Liver (tissue), 8 donors: ENCODE measurements at regions not wholly inside any gene's neighbourhood (a gene's known extent, or its start where the extent isn't known, plus 50 kb on each side); places are given as distances from the start of the nearest gene placed in this dataset.

Source experiments
- DNase-seq: peaks from one replicate; pipeline ENCODE4 v3.0.0-alpha.2; 2017; ENCODE audit warnings: low spot score
- H3K27ac ChIP-seq, 2 donors: one replicate each; pipeline ENCODE4 v1.7.0; 2013; ENCODE audit warnings: inconsistent platforms in 2 of 2, low read length in 2 of 2, control low read depth in 1 of 2, low read depth in 1 of 2, mild to moderate bottlenecking in 1 of 2
- H3K27me3 ChIP-seq, 4 donors: one replicate each; pipeline versions ENCODE4 v1.6.1 to v1.7.0; 2013; ENCODE audit warnings: low read length in 3 of 4, inconsistent platforms in 1 of 4, mild to moderate bottlenecking in 1 of 4, moderate library complexity in 1 of 4; ENCODE audit not compliant: control insufficient read depth in 4 of 4, insufficient read depth in 4 of 4
- H3K36me3 ChIP-seq, 4 donors: one replicate each; pipeline versions ENCODE4 v1.6.1 to v1.7.0; 2013; ENCODE audit warnings: low read length in 3 of 4, mild to moderate bottlenecking in 3 of 4, low read depth in 1 of 4, moderate library complexity in 1 of 4; ENCODE audit not compliant: control insufficient read depth in 4 of 4, insufficient read depth in 3 of 4
- H3K4me1 ChIP-seq, 4 donors: one replicate each; pipeline versions ENCODE4 v1.6.1 to v1.7.0; 2013; ENCODE audit warnings: low read length in 3 of 4, mild to moderate bottlenecking in 3 of 4, moderate library complexity in 1 of 4; ENCODE audit not compliant: control insufficient read depth in 4 of 4, insufficient read depth in 4 of 4
- H3K4me3 ChIP-seq, 3 donors: one replicate each; pipeline versions ENCODE4 v1.6.1 to v1.7.0; 2013; ENCODE audit warnings: low read length in 3 of 3, control low read depth in 1 of 3, low read depth in 1 of 3, mild to moderate bottlenecking in 1 of 3
- H3K9ac ChIP-seq, 2 donors: one replicate each; pipeline ENCODE4 v1.7.0; 2013; ENCODE audit warnings: low read length in 2 of 2, mild to moderate bottlenecking in 2 of 2, moderate library complexity in 2 of 2, control low read depth in 1 of 2, low read depth in 1 of 2
- H3K9me3 ChIP-seq, 4 donors: one replicate each; pipeline versions ENCODE4 v1.6.1 to v1.7.0; 2013; ENCODE audit warnings: low read length in 3 of 4; ENCODE audit not compliant: control insufficient read depth in 4 of 4
- FOXA1 ChIP-seq: IDR thresholded peaks from 2 replicates; pipeline ENCODE4 v1.6.1; 2016; ENCODE audit warnings: antibody characterized with exemption
- FOXA2 ChIP-seq: IDR thresholded peaks from 2 replicates; pipeline ENCODE4 v1.6.1; 2016; ENCODE audit warnings: antibody characterized with exemption
- GABPA ChIP-seq, 2 donors: IDR thresholded peaks in 1 of 2; conservative IDR thresholded peaks in 1 of 2; 2 replicates each; pipeline ENCODE4 v1.6.1; 2016; ENCODE audit warnings: antibody characterized with exemption in 2 of 2, mild to moderate bottlenecking in 1 of 2, moderate library complexity in 1 of 2
- JUND ChIP-seq, 2 donors: IDR thresholded peaks; 2 replicates each; pipeline ENCODE4 v1.6.1; 2016; ENCODE audit warnings: antibody characterized with exemption in 2 of 2
- NR2F2 ChIP-seq: IDR thresholded peaks from 2 replicates; pipeline ENCODE4 v1.6.1; 2016; ENCODE audit warnings: antibody characterized with exemption
- RAD21 ChIP-seq, 2 donors: IDR thresholded peaks; 2 replicates each; pipeline ENCODE4 v1.6.1; 2016; ENCODE audit warnings: antibody characterized with exemption in 2 of 2, mild to moderate bottlenecking in 2 of 2
- TAF1 ChIP-seq: conservative IDR thresholded peaks from 2 replicates; pipeline ENCODE4 v1.6.1; 2016; ENCODE audit warnings: antibody characterized with exemption, mild to moderate bottlenecking
- YY1 ChIP-seq: IDR thresholded peaks from 2 replicates; pipeline ENCODE4 v1.6.1; 2016; ENCODE audit warnings: antibody characterized with exemption, mild to moderate bottlenecking
- WGBS: extraction: QIAGEN DNeasy Blood & Tissue Kit; methylation state at CpG from one replicate; pipeline ENCODE4 v1.1.7; 2013; 5-methylcytosine and 5-hydroxymethylcytosine counted together
- TF ChIP-seq, protein P1 (sequence below): IDR thresholded peaks from 2 replicates; pipeline ENCODE4 v1.6.1; 2016; ENCODE audit warnings: antibody characterized with exemption
- TF ChIP-seq, protein P2 (sequence below): fragments of 150-350 bp; IDR thresholded peaks from 2 replicates; pipeline ENCODE4 v1.5.1; 2017; ENCODE audit warnings: improper control_type of control experiment, low read depth, low read length; ENCODE audit not compliant: missing input control
- TF ChIP-seq, protein P3 (sequence below): IDR thresholded peaks from 2 replicates; pipeline ENCODE4 v1.6.1; 2016; ENCODE audit warnings: antibody characterized with exemption
- TF ChIP-seq, protein P4 (sequence below): IDR thresholded peaks from 2 replicates; pipeline ENCODE4 v1.6.1; 2016; ENCODE audit warnings: antibody characterized with exemption
- donor health status: healthy.
- donor health status: healthy.
- donor health status: healthy.
- donor health status: healthy.
- donor health status: healthy.

DNA sequence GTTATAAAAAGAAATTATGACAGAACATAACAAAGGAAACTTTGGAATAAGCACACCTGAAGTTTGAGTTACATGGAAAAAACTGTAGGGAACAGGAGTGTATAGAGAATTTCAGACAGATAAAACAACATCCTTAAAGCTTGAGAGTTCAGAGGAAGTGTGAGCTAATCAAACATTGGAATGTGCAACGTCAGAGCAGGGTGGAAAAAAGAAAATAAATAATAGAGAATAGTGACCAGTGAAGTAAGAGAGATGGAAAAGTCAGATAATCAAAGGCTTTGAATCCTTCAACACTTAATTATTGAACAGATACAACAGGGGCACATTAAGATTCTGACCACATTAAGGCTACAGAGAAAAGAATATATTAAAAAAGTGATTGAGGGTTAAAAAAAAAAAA is 128.5 kb upstream of the CDH10 start:
- no peak for DNase-seq
- TF ChIP-seq GABPA (IDR thresholded peaks at IDR 0.05 in 1 of 2, conservative IDR thresholded peaks at IDR 0.05 in 1 of 2) (no peak), NR2F2 (no peak), FOXA1 (no peak)
- no peak overlapping the region for H3K4me3 ChIP-seq
- H3K36me3 ChIP-seq: no peaks in the 10 kb centered on the region
- WGBS: 12% methylated on average over 1 of the region's 1 CpG
- no peak overlapping the region for H3K27ac ChIP-seq
- H3K9me3 ChIP-seq: no peaks in the 10 kb centered on the region
- H3K27me3 ChIP-seq: no peaks in the 10 kb centered on the region
- H3K4me1 ChIP-seq: no peaks in the 10 kb centered on the region
- no peak overlapping the region for H3K9ac ChIP-seq

DNA sequence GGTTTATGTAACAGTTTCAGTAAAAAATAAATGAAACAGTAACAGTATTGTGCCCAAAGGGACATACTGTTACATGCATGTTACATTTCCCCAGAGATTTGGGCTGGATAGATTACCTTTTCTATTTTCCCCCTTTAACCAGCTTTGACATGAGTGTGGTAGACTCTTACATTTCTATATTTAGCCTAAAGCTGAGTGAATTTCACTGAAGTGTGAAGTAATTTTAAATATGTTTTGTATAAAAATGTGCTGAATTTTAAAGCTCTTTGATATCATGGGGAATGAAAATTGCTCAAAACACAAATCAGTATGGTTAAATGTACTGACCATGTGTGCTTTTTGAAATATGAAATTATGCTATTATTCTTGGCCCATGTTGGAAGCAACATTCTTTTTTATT is 122.3 kb upstream of the CDH10 start:
- H3K4me3 ChIP-seq: no peak overlapping the region
- H3K9me3 ChIP-seq: no peaks in the 10 kb centered on the region
- H3K4me1 ChIP-seq: no peaks in the 10 kb centered on the region
- no peak overlapping the region for H3K27ac ChIP-seq
- TF ChIP-seq JUND (IDR thresholded peaks at IDR 0.05) (no peak), YY1 (no peak), TAF1 (no peak)
- TF ChIP-seq, protein P1, sequence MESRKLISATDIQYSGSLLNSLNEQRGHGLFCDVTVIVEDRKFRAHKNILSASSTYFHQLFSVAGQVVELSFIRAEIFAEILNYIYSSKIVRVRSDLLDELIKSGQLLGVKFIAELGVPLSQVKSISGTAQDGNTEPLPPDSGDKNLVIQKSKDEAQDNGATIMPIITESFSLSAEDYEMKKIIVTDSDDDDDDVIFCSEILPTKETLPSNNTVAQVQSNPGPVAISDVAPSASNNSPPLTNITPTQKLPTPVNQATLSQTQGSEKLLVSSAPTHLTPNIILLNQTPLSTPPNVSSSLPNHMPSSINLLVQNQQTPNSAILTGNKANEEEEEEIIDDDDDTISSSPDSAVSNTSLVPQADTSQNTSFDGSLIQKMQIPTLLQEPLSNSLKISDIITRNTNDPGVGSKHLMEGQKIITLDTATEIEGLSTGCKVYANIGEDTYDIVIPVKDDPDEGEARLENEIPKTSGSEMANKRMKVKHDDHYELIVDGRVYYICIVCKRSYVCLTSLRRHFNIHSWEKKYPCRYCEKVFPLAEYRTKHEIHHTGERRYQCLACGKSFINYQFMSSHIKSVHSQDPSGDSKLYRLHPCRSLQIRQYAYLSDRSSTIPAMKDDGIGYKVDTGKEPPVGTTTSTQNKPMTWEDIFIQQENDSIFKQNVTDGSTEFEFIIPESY: no peak
- TF ChIP-seq, protein P2, sequence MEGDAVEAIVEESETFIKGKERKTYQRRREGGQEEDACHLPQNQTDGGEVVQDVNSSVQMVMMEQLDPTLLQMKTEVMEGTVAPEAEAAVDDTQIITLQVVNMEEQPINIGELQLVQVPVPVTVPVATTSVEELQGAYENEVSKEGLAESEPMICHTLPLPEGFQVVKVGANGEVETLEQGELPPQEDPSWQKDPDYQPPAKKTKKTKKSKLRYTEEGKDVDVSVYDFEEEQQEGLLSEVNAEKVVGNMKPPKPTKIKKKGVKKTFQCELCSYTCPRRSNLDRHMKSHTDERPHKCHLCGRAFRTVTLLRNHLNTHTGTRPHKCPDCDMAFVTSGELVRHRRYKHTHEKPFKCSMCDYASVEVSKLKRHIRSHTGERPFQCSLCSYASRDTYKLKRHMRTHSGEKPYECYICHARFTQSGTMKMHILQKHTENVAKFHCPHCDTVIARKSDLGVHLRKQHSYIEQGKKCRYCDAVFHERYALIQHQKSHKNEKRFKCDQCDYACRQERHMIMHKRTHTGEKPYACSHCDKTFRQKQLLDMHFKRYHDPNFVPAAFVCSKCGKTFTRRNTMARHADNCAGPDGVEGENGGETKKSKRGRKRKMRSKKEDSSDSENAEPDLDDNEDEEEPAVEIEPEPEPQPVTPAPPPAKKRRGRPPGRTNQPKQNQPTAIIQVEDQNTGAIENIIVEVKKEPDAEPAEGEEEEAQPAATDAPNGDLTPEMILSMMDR: no peak
- TF ChIP-seq, protein P3, sequence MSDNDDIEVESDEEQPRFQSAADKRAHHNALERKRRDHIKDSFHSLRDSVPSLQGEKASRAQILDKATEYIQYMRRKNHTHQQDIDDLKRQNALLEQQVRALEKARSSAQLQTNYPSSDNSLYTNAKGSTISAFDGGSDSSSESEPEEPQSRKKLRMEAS: no peak
- DNase-seq: no peak
- no peaks in the 10 kb centered on the region for H3K36me3 ChIP-seq
- H3K9ac ChIP-seq: no peak overlapping the region
- H3K27me3 ChIP-seq: no peaks in the 10 kb centered on the region

DNA sequence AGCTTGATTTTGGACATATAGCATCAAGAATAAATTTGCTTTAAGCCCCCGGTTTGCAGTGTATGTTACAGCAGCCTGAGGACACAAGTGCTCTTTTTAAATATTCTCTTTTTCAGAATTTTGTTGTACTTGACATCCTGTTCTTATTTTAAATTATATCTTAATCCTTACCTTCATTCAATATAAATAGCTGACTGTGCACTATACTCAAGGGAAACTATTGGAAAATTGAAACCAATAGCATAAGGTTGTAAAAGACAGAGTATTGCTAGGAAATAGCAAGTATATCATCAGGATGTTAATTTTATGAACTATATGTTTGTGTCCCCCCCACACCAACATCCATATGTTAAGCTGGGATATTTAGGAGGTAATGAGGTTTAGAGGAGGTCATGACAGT is 120.4 kb upstream of the CDH10 start:
- DNase-seq: no peak
- H3K27ac ChIP-seq: no peak overlapping the region
- H3K9ac ChIP-seq: no peak overlapping the region
- H3K4me1 ChIP-seq: no peaks in the 10 kb centered on the region
- WGBS: 83% methylated on average over 1 of the region's 1 CpG
- no peak overlapping the region for H3K4me3 ChIP-seq
- no peaks in the 10 kb centered on the region for H3K9me3 ChIP-seq
- TF ChIP-seq, protein P1: no peak
- TF ChIP-seq, protein P4, sequence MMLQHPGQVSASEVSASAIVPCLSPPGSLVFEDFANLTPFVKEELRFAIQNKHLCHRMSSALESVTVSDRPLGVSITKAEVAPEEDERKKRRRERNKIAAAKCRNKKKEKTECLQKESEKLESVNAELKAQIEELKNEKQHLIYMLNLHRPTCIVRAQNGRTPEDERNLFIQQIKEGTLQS: no peak
- TF ChIP-seq, protein P2: no peak
- TF ChIP-seq RAD21 (IDR thresholded peaks at IDR 0.05) (no peak), FOXA2 (no peak), NR2F2 (no peak)
- TF ChIP-seq, protein P3: no peak
- no peaks in the 10 kb centered on the region for H3K27me3 ChIP-seq
- no peaks in the 10 kb centered on the region for H3K36me3 ChIP-seq
